ENCODE measurements at regions not wholly inside any gene's neighbourhood (a gene's known extent, or its start where the extent isn't known, plus 50 kb on each side); places are given as distances from the start of the nearest gene placed in this dataset.

- no peak for DNase-seq
Measured at GRCh38 chr1:57983441-57983840, 559.6 kb upstream of the DAB1 start.

GRCh38 chr1:57982852-57983251 lies 559.0 kb upstream of the DAB1 start:
- no peak for DNase-seq

GRCh38 chr1:57976216-57976615 lies 552.4 kb upstream of the DAB1 start:
- no peak for DNase-seq

- no peak for DNase-seq
Measured at GRCh38 chr1:57968321-57968720, 544.5 kb upstream of the DAB1 start.

GRCh38 chr1:57966751-57967406 lies 543.0 kb upstream of the DAB1 start:
- DNase-seq, result no peak

- no peak for DNase-seq
Measured at GRCh38 chr1:57966340-57966739, 542.5 kb upstream of the DAB1 start.

- DNase-seq, result no peak
Measured at GRCh38 chr1:57963581-57963980, 539.7 kb upstream of the DAB1 start.

- DNase-seq, result no peak
Measured at GRCh38 chr1:57959531-57960241, 535.8 kb upstream of the DAB1 start.

GRCh38 chr1:57957576-57957975 lies 533.7 kb upstream of the DAB1 start:
- DNase-seq, result no peak

- no peak for DNase-seq
Measured at GRCh38 chr1:57951390-57951789, 527.5 kb upstream of the DAB1 start.

GRCh38 chr1:57949168-57949567 lies 525.3 kb upstream of the DAB1 start:
- no peak for DNase-seq

GRCh38 chr1:57947471-57947870 lies 523.6 kb upstream of the DAB1 start:
- DNase-seq, result no peak

GRCh38 chr1:57945045-57945444 lies 521.2 kb upstream of the DAB1 start:
- no peak for DNase-seq

GRCh38 chr1:57943365-57943764 lies 519.5 kb upstream of the DAB1 start:
- no peak for DNase-seq

GRCh38 chr1:57934745-57935144 lies 510.9 kb upstream of the DAB1 start:
- no peak for DNase-seq

GRCh38 chr1:57927003-57927402 lies 503.1 kb upstream of the DAB1 start:
- no peak for DNase-seq

- DNase-seq, result no peak
Measured at GRCh38 chr1:57926025-57926552, 502.2 kb upstream of the DAB1 start.

- no peak for DNase-seq
Measured at GRCh38 chr1:57925226-57925625, 501.4 kb upstream of the DAB1 start.

GRCh38 chr1:57922130-57922529 lies 498.3 kb upstream of the DAB1 start:
- no peak for DNase-seq

GRCh38 chr1:57916041-57916440 lies 492.2 kb upstream of the DAB1 start:
- DNase-seq, result no peak

GRCh38 chr1:57911427-57911826 lies 487.6 kb upstream of the DAB1 start:
- no peak for DNase-seq

GRCh38 chr1:57910782-57911181 lies 486.9 kb upstream of the DAB1 start:
- no peak for DNase-seq

- no peak for DNase-seq
Measured at GRCh38 chr1:57910305-57910704, 486.4 kb upstream of the DAB1 start.

GRCh38 chr1:57908147-57908890 lies 484.5 kb upstream of the DAB1 start:
- DNase-seq, result no peak
